ENCODE measurements at regions not wholly inside any gene's neighbourhood (a gene's known extent, or its start where the extent isn't known, plus 50 kb on each side); places are given as distances from the start of the nearest gene placed in this dataset.

DNA sequence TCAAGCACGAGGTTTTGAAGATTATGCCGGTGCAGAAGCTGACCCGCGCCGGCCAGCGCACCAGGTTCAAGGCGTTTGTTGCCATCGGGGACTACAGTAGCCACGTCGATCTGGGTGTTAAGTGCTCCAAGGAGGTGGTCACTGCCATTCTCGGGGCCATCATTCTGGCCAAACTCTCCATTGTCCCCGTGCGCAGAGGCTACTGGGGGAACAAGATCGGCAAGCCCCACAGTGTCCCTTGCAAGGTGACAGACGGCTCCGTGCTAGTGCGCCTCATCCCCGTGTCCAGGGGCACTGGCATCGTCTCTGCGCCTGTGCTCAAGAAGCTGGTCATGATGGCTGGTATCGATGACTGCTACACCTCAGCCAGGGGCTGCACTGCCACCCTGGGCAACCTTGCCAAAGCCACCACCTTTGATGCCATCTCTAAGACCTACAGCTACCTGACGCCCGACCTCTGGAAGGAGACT, 284.7 kb downstream of the GPR37 start:
- TF ChIP-seq MAX (IDR thresholded peaks at IDR 0.05; ENCODE audit: low read depth, low read length) (no peak), POLR2A (IDR thresholded peaks at IDR 0.05; ENCODE audit: extremely low read depth, insufficient read length) (no peak), MYC (IDR thresholded peaks at IDR 0.05; ENCODE audit: low read depth, low read length) (no peak)
- no peak for DNase-seq (ENCODE audit: low read depth)
- H3K4me3 ChIP-seq (ENCODE audit: low read depth, low read length): no peak overlapping the region

DNA sequence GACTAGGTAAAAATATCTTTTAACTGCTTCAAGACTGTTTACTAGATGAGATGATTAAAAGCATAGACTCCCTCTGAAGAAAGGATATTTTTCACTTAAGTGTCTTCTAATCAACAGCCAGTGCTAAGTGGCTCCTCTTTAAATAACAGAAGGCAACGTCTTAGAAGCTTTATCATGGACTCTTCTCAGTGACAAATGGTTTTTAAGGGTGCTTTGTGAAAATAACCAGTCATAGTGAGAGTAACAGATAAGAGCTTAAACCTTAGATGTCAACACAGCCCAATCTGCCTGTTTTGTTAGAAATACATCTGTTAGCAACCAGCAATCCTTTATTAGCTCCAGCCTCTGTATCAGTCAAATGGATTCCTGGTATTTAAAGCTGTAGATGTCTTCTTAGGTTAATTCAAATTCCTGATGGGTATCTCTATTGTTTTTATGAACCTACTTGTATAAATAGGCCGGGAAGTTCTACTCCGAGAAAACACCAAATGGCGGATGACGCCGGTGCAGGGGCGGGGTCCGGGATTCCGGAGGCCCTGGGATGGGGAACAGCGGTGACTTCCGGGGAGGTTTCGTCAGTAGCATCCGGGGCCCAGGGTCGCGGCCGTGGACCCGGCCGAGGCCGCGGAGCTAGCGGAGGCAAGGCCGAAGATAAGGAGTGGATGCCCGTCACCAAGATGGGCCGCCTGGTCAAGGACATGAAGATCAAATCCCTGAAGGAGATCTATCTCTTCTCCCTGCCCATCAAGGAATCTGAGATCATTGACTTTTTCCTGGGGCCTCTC, 285.4 kb downstream of the GPR37 start:
- no peak overlapping the region for H3K4me3 ChIP-seq (ENCODE audit: low read depth, low read length)
- no peak for DNase-seq (ENCODE audit: low read depth)
- TF ChIP-seq CTCF (IDR thresholded peaks at IDR 0.05; ENCODE audit: low read depth, low read length): no peak
- TF ChIP-seq MYC (IDR thresholded peaks at IDR 0.05; ENCODE audit: low read depth, low read length): no peak
- TF ChIP-seq MAX (IDR thresholded peaks at IDR 0.05; ENCODE audit: low read depth, low read length): no peak
- TF ChIP-seq POLR2A (IDR thresholded peaks at IDR 0.05; ENCODE audit: extremely low read depth, insufficient read length): no peak

GRCh38 chr7:124462249-124462648, 303.3 kb downstream of the GPR37 start:
- DNase-seq (ENCODE audit: low read depth): no peak
- TF ChIP-seq MAX (IDR thresholded peaks at IDR 0.05; ENCODE audit: low read depth, low read length) (no peak), POLR2A (IDR thresholded peaks at IDR 0.05; ENCODE audit: extremely low read depth, insufficient read length) (no peak), CTCF (IDR thresholded peaks at IDR 0.05; ENCODE audit: low read depth, low read length) (no peak), MYC (IDR thresholded peaks at IDR 0.05; ENCODE audit: low read depth, low read length) (no peak)
- H3K4me3 ChIP-seq (ENCODE audit: low read depth, low read length): no peak overlapping the region

GRCh38 chr7:124460555-124460954, 305.0 kb downstream of the GPR37 start:
- no peak for DNase-seq (ENCODE audit: low read depth)
- H3K4me3 ChIP-seq (ENCODE audit: low read depth, low read length): no peak overlapping the region
- TF ChIP-seq CTCF (IDR thresholded peaks at IDR 0.05; ENCODE audit: low read depth, low read length): no peak
- TF ChIP-seq MYC (IDR thresholded peaks at IDR 0.05; ENCODE audit: low read depth, low read length): no peak
- no peak for TF ChIP-seq MAX (IDR thresholded peaks at IDR 0.05; ENCODE audit: low read depth, low read length)
- TF ChIP-seq POLR2A (IDR thresholded peaks at IDR 0.05; ENCODE audit: extremely low read depth, insufficient read length): no peak

GRCh38 chr7:124460056-124460450, 305.5 kb downstream of the GPR37 start:
- no peak for DNase-seq (ENCODE audit: low read depth)
- TF ChIP-seq MYC (IDR thresholded peaks at IDR 0.05; ENCODE audit: low read depth, low read length): no peak
- TF ChIP-seq POLR2A (IDR thresholded peaks at IDR 0.05; ENCODE audit: extremely low read depth, insufficient read length): no peak
- no peak for TF ChIP-seq MAX (IDR thresholded peaks at IDR 0.05; ENCODE audit: low read depth, low read length)
- no peak for TF ChIP-seq CTCF (IDR thresholded peaks at IDR 0.05; ENCODE audit: low read depth, low read length)
- H3K4me3 ChIP-seq (ENCODE audit: low read depth, low read length): no peak overlapping the region

Data from NB4 (cell line).